Activated T-cell treated with anti-CD3 and anti-CD28 coated beads, Interleukin-2, amount 50 U/mL, for 1 hour (primary cell): ENCODE measurements at regions not wholly inside any gene's neighbourhood (a gene's known extent, or its start where the extent isn't known, plus 50 kb on each side); places are given as distances from the start of the nearest gene placed in this dataset.

Experiments
- DNase-seq: peaks from one replicate; pipeline ENCODE4 v3.0.0-alpha.2; 2020

DNA sequence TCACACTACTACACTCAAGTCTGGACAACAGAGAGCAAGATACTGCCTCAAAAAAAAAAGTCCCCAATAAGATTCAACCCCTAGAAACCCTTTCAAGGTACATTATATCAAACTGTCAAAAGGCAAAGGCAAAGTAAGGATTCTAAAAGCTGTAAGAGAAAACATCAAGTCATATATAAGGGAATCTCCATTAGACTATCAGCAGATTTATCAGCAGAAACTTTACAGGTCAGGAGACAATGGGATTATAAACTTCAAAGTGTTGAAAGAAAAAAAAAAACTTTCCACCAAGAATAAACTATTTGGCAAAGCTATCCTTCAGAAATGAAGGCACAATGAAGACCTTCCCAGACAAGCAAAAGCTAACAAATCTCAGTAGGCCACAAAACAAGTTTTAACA, 63.5 kb upstream of the DMRT1 start:
- no peak for DNase-seq

DNA sequence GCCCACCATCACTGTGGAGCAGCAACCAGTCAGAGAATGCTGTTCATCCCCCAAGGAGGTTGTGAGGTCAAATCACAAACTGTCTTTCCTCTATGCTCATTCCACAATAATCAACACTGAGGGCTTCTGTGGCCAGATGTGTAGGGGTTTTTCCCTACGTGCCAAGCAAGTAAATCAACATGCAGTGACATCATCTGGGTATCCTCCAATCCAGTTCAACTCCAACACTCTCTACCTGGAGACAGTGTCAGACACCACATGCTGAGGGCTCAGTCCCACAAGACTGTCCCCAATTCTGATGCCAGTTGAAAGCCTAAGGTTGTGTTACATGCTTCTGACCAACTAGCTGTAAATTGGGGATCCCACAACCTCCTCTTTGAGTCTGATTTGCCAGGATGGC, 57.3 kb upstream of the DMRT1 start:
- DNase-seq = no peak

DNA sequence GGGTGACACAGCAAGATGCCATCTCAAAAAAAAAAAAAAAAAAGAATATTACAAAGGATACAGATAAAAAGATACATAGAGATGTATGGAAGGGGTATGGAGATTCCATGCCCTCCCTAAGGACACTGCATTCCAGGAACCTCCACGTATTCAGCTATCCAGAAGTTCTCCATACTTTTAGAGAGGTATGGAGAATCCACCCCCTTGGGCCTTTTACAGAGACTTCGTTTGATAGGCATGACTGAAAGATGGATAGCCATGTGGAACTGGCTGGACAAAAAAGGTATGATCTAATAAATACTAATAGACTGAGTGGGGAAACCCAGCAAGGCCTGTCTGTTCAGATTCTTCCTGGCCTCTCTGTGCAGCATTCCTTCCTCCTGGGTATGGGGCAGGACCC, 56.6 kb upstream of the DMRT1 start:
- DNase-seq = no peak

DNA sequence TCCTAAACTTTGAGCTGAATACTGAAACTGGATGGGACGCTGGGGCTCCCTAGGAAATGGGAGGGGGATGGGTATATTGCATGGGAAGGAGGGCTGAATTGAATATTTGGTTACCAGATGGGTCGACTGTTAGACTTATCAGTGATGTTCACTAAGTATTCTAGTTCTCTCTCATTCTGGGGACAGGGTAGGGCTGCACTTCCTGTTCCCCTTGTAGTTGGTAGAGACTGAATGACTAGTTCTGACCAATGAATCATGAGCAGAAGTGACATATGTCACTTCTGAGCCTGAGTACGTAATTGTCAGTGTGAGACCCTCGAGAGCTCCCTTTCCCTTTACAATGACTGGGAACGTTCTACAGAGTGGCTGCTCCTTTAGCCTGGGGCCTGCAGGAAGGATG, 55.5 kb upstream of the DMRT1 start:
- no peak for DNase-seq

DNA sequence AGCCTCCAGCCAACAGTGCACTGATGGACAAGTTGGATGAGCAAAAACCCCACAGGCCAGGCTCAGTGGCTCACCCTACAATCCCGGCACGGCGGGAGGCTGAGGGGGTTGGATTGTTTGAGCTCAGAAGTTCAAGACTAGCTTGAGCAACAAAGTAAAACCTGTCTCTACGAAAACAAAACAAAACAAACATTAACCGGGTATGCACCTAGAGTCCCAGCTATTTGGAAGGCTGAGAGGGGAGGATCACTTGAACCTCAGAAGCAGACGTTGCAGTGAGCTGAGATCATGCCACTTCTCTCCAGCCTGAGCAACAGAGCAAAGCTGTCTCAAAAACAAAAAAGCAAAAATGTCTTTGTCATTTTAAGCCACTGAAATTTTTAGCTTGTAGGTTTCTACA, 55.1 kb upstream of the DMRT1 start:
- no peak for DNase-seq

DNA sequence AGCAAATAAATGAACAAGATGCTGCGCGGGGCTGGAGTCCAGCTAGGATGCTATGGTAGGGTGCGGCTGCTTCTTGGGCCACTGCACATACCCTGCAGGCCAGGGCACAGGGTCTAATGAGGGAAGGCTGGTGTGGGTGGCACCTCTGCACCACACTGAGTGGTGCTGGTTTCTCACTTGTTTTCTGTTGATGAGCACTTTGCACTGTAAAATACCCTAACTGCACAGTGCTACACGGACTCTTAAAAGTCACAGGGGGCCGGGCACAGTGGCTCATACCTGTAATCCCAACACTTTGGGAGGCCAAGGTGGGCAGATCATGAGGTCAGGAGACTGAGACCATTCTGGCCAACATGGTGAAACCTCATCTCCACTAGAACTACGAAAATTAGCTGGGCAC, 52.7 kb upstream of the DMRT1 start:
- no peak for DNase-seq
